ENCODE measurements at regions not wholly inside any gene's neighbourhood (a gene's known extent, or its start where the extent isn't known, plus 50 kb on each side); places are given as distances from the start of the nearest gene placed in this dataset.

DNA sequence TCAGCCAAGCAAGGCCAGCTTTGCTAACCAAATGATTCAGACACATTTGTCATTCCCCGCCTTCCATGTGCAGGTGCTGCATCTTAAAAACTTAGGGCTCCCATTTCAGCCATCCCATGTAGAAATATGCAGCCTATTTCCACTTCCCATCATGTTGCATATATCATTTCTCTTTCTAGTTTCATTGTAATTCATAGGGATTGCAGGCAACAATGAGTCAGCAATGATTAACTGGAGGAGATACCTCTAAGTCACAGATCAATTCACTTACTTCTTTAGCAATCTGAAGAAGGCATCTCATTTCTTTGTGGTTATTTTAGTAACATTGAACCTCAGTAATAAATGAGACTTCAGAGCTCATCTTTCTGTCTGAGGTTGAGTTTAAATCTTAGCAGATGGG, 276.1 kb upstream of the PKDCC start:
- TF ChIP-seq TAF1 (IDR thresholded peaks at IDR 0.05; ENCODE audit: borderline replicate concordance, insufficient read depth, low read length) (no peak), POLR2AphosphoS5 (IDR thresholded peaks at IDR 0.05; ENCODE audit: low read depth, low read length) (no peak), SIN3A (IDR thresholded peaks at IDR 0.05; ENCODE audit: borderline replicate concordance, insufficient read depth, low read length) (no peak)
- TF ChIP-seq, protein P1, sequence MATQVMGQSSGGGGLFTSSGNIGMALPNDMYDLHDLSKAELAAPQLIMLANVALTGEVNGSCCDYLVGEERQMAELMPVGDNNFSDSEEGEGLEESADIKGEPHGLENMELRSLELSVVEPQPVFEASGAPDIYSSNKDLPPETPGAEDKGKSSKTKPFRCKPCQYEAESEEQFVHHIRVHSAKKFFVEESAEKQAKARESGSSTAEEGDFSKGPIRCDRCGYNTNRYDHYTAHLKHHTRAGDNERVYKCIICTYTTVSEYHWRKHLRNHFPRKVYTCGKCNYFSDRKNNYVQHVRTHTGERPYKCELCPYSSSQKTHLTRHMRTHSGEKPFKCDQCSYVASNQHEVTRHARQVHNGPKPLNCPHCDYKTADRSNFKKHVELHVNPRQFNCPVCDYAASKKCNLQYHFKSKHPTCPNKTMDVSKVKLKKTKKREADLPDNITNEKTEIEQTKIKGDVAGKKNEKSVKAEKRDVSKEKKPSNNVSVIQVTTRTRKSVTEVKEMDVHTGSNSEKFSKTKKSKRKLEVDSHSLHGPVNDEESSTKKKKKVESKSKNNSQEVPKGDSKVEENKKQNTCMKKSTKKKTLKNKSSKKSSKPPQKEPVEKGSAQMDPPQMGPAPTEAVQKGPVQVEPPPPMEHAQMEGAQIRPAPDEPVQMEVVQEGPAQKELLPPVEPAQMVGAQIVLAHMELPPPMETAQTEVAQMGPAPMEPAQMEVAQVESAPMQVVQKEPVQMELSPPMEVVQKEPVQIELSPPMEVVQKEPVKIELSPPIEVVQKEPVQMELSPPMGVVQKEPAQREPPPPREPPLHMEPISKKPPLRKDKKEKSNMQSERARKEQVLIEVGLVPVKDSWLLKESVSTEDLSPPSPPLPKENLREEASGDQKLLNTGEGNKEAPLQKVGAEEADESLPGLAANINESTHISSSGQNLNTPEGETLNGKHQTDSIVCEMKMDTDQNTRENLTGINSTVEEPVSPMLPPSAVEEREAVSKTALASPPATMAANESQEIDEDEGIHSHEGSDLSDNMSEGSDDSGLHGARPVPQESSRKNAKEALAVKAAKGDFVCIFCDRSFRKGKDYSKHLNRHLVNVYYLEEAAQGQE (IDR thresholded peaks at IDR 0.05; ENCODE audit: insufficient read depth in 1 of 2, low read depth in 2 of 2, low read length in 2 of 2): no peak
